ENCODE measurements at regions not wholly inside any gene's neighbourhood (a gene's known extent, or its start where the extent isn't known, plus 50 kb on each side); places are given as distances from the start of the nearest gene placed in this dataset.

GRCh38 chr7:54333952-54334351 is 208.2 kb upstream of the VSTM2A start:
- TF ChIP-seq CTCF (IDR thresholded peaks at IDR 0.05; ENCODE audit: low read depth, low read length) (no peak), EZH2phosphoT487 (IDR thresholded peaks at IDR 0.05; ENCODE audit: low read depth) (no peak)

All from OCI-LY3 (cell line).